K562 (cell line): ENCODE measurements at regions not wholly inside any gene's neighbourhood (a gene's known extent, or its start where the extent isn't known, plus 50 kb on each side); places are given as distances from the start of the nearest gene placed in this dataset.
A peak's percentile ranks its signal among the peaks of the same experiment; 100 is the strongest.

ENCODE experiments used
- CEBPB ChIP-seq: fragments of 450-650 bp; IDR thresholded peaks from 2 replicates; pipeline ENCODE4 v1.6.1; 2016; ENCODE audit warnings: missing genetic modification characterization, missing compliant biosample characterization
- HDGF ChIP-seq: fragments of 450-650 bp; IDR thresholded peaks from 2 replicates; pipeline ENCODE4 v1.6.1; 2016
- MIER1 ChIP-seq: fragments of 450-650 bp; IDR thresholded peaks from 2 replicates; pipeline ENCODE4 v1.6.1; 2016; ENCODE audit warnings: antibody characterized with exemption, mild to moderate bottlenecking, low read depth
- NFE2 ChIP-seq: IDR thresholded peaks from 2 replicates; pipeline ENCODE4 v1.6.1; 2014; ENCODE audit warnings: antibody characterized with exemption, low read depth
- RAD21 ChIP-seq, 2 experiments: fragments of 250-450 bp in 1 of 2; fragments of 450-650 bp in 1 of 2; sonication (Bioruptor Pico) in 1 of 2; formaldehyde crosslinking in 1 of 2; IDR thresholded peaks in 1 of 2; conservative IDR thresholded peaks in 1 of 2; 2 replicates each; pipeline versions ENCODE4 v1.4.0 to v1.8.0; 2020 to 2022; ENCODE audit warnings: mild to moderate bottlenecking in 2 of 2, moderate library complexity in 1 of 2
- SAFB ChIP-seq: fragments of 200-400 bp; formaldehyde crosslinking; IDR thresholded peaks from 2 replicates; pipeline ENCODE4 v1.6.1; 2017; ENCODE audit warnings: low read depth, low read length, borderline replicate concordance
- SMAD1 ChIP-seq: fragments of 150-350 bp; IDR thresholded peaks from 2 replicates; pipeline ENCODE4 v1.6.1; 2014; ENCODE audit warnings: low read length, low read depth; ENCODE audit not compliant: partially characterized antibody
- TBP ChIP-seq: optimal IDR thresholded peaks from 2 replicates; pipeline ENCODE3; 2011; ENCODE audit warnings: low read depth, low read length, improper control_type of control experiment
- ZNF12 ChIP-seq: sonication (generic); formaldehyde crosslinking; IDR thresholded peaks from 2 replicates; pipeline ENCODE4 v1.4.0; 2020; ENCODE audit warnings: mild to moderate bottlenecking, missing genetic modification reagents
- ZNF263 ChIP-seq: sonication (generic); formaldehyde crosslinking; IDR thresholded peaks from 2 replicates; pipeline ENCODE4 v1.8.0; 2022; ENCODE audit warnings: mild to moderate bottlenecking, missing genetic modification reagents, borderline replicate concordance
- ZNF274 ChIP-seq: IDR thresholded peaks from 2 replicates; pipeline ENCODE4 v1.6.1; 2011; ENCODE audit warnings: low read depth, mild to moderate bottlenecking, low read length, moderate library complexity, borderline replicate concordance
- TF ChIP-seq, protein P1 (sequence below), 2 experiments: fragments of 150-350 bp in 1 of 2; IDR thresholded peaks; 2 replicates each; pipeline ENCODE4 v1.6.1; 2012 to 2016; ENCODE audit warnings: low read depth in 2 of 2, low read length in 2 of 2, mild to moderate bottlenecking in 1 of 2, moderate library complexity in 1 of 2
- TF ChIP-seq, protein P2 (sequence below), 2 experiments: fragments of 450-650 bp; formaldehyde crosslinking in 1 of 2; IDR thresholded peaks; 2 replicates each; pipeline versions ENCODE4 v1.4.0 to v1.6.1; 2014 to 2020; ENCODE audit warnings: mild to moderate bottlenecking in 2 of 2, borderline replicate concordance in 1 of 2, low read depth in 1 of 2
- TF ChIP-seq, protein P3 (sequence below), 2 experiments: fragments of 450-650 bp in 1 of 2; sonication (generic) in 1 of 2; formaldehyde crosslinking; conservative IDR thresholded peaks; 2 replicates each; pipeline versions ENCODE4 v1.4.0 to v1.8.1; 2020 to 2022; ENCODE audit warnings: mild to moderate bottlenecking in 1 of 2, missing genetic modification reagents in 1 of 2

DNA sequence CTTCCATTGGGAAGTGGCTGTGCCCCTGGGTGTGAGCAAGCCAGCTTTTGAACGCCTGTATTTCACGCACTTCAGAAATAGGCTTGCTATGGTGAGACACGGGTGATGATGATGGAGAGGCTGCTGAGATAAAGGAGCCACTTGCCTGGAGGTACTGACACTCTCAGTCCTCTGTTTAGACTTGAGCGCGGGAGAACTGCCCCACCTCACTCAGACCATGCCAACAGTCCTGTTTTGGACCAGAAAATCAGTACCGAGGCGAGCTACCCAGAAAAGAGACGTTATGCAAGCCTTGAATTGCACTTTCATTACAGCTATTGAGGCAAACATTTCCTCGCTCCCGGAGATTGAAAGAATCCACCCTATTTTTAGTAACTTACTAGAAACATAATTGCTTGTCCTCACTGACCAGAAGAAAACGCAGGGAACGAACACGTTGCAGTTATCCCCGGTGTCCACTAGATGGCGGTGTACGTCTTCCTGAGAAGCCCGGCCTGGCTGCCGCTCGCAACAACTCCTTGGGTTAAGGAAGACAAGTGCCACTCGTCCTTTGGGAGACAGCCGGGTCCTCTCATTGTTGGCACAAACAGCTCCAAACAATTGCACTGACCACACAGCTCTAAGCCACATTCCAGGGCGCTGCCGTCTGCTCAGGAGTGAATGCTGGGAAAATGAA, 142.4 kb downstream of the PSAT1 start (continued):
- TF ChIP-seq, protein P1, sequence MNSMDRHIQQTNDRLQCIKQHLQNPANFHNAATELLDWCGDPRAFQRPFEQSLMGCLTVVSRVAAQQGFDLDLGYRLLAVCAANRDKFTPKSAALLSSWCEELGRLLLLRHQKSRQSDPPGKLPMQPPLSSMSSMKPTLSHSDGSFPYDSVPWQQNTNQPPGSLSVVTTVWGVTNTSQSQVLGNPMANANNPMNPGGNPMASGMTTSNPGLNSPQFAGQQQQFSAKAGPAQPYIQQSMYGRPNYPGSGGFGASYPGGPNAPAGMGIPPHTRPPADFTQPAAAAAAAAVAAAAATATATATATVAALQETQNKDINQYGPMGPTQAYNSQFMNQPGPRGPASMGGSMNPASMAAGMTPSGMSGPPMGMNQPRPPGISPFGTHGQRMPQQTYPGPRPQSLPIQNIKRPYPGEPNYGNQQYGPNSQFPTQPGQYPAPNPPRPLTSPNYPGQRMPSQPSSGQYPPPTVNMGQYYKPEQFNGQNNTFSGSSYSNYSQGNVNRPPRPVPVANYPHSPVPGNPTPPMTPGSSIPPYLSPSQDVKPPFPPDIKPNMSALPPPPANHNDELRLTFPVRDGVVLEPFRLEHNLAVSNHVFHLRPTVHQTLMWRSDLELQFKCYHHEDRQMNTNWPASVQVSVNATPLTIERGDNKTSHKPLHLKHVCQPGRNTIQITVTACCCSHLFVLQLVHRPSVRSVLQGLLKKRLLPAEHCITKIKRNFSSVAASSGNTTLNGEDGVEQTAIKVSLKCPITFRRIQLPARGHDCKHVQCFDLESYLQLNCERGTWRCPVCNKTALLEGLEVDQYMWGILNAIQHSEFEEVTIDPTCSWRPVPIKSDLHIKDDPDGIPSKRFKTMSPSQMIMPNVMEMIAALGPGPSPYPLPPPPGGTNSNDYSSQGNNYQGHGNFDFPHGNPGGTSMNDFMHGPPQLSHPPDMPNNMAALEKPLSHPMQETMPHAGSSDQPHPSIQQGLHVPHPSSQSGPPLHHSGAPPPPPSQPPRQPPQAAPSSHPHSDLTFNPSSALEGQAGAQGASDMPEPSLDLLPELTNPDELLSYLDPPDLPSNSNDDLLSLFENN (IDR thresholded peaks at IDR 0.05; ENCODE audit: low read depth in 2 of 2, low read length in 2 of 2): no peak
- TF ChIP-seq CEBPB (no peak), ZNF12 (CRISPR knock-in tag) (no peak), ZNF274 (no peak), SAFB (no peak), HDGF (no peak), RAD21 (CRISPR knock-in tag; conservative IDR thresholded peaks at IDR 0.05 in 1 of 2, IDR thresholded peaks at IDR 0.05 in 1 of 2) (peak; percentile 57 to 78), TBP (no peak), SMAD1 (no peak), MIER1 (no peak), NFE2 (no peak), ZNF263 (no peak)
- TF ChIP-seq, protein P2, sequence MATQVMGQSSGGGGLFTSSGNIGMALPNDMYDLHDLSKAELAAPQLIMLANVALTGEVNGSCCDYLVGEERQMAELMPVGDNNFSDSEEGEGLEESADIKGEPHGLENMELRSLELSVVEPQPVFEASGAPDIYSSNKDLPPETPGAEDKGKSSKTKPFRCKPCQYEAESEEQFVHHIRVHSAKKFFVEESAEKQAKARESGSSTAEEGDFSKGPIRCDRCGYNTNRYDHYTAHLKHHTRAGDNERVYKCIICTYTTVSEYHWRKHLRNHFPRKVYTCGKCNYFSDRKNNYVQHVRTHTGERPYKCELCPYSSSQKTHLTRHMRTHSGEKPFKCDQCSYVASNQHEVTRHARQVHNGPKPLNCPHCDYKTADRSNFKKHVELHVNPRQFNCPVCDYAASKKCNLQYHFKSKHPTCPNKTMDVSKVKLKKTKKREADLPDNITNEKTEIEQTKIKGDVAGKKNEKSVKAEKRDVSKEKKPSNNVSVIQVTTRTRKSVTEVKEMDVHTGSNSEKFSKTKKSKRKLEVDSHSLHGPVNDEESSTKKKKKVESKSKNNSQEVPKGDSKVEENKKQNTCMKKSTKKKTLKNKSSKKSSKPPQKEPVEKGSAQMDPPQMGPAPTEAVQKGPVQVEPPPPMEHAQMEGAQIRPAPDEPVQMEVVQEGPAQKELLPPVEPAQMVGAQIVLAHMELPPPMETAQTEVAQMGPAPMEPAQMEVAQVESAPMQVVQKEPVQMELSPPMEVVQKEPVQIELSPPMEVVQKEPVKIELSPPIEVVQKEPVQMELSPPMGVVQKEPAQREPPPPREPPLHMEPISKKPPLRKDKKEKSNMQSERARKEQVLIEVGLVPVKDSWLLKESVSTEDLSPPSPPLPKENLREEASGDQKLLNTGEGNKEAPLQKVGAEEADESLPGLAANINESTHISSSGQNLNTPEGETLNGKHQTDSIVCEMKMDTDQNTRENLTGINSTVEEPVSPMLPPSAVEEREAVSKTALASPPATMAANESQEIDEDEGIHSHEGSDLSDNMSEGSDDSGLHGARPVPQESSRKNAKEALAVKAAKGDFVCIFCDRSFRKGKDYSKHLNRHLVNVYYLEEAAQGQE (IDR thresholded peaks at IDR 0.05; ENCODE audit: borderline replicate concordance): peak; percentile 52; the same call in 1 of the 2 replicates
- TF ChIP-seq, protein P2 (CRISPR knock-in tag; IDR thresholded peaks at IDR 0.05; ENCODE audit: low read depth): no peak
- TF ChIP-seq, protein P3, sequence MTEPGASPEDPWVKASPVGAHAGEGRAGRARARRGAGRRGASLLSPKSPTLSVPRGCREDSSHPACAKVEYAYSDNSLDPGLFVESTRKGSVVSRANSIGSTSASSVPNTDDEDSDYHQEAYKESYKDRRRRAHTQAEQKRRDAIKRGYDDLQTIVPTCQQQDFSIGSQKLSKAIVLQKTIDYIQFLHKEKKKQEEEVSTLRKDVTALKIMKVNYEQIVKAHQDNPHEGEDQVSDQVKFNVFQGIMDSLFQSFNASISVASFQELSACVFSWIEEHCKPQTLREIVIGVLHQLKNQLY (CRISPR knock-in tag; conservative IDR thresholded peaks at IDR 0.05): no peak
